SU-DHL-6 (cell line): ENCODE measurements at regions not wholly inside any gene's neighbourhood (a gene's known extent, or its start where the extent isn't known, plus 50 kb on each side); places are given as distances from the start of the nearest gene placed in this dataset.

Source experiments
- H2AFZ ChIP-seq: fragments of 200-600 bp; sonication (generic); 2 replicates; pipeline ENCODE4 v1.6.1; 2014; ENCODE audit warnings: low read depth, mild to moderate bottlenecking, moderate library complexity, mixed read lengths, antibody characterized with exemption, low read length; ENCODE audit not compliant: severe bottlenecking
- H3F3A ChIP-seq: fragments of 200-600 bp; shearing (Covaris generic); 2 replicates; pipeline ENCODE4 v1.6.0; 2016; ENCODE audit warnings: antibody characterized with exemption, mild to moderate bottlenecking; ENCODE audit not compliant: insufficient read depth
- H3K27ac ChIP-seq: fragments of 200-600 bp; sonication (generic); 2 replicates; pipeline ENCODE4 v1.5.1; 2016; ENCODE audit warnings: low read depth, mild to moderate bottlenecking, low read length, moderate library complexity, mixed read lengths
- H3K27me3 ChIP-seq: fragments of 200-600 bp; sonication (generic), shearing (Covaris generic); 2 replicates; pipeline ENCODE4 v1.6.0; 2014; ENCODE audit warnings: mild to moderate bottlenecking, low read length
- H3K36me3 ChIP-seq: fragments of 200-600 bp; sonication (generic); 2 replicates; pipeline ENCODE4 v1.6.1; 2014; ENCODE audit warnings: mild to moderate bottlenecking, low read length, mixed read lengths
- H3K4me2 ChIP-seq: fragments of 300-600, 200-600 bp; shearing (Covaris generic), sonication (generic); 2 replicates; pipeline ENCODE4 v1.6.0; 2014; ENCODE audit warnings: low read length, low read depth, mild to moderate bottlenecking; ENCODE audit not compliant: poor library complexity, severe bottlenecking
- H3K4me3 ChIP-seq: fragments of 200-600 bp; sonication (generic); 2 replicates; pipeline ENCODE4 v1.5.1; 2014; ENCODE audit warnings: antibody characterized with exemption, low read length, mild to moderate bottlenecking, mixed read lengths; ENCODE audit not compliant: insufficient read depth, poor library complexity, severe bottlenecking
- H3K79me2 ChIP-seq: fragments of 200-600 bp; sonication (generic); 2 replicates; pipeline ENCODE4 v1.6.1; 2014; ENCODE audit warnings: mild to moderate bottlenecking, low read length, moderate library complexity; ENCODE audit not compliant: insufficient read depth
- H3K9ac ChIP-seq: fragments of 200-600 bp; sonication (generic); 2 replicates; pipeline ENCODE4 v1.7.0; 2014; ENCODE audit warnings: mild to moderate bottlenecking, low read length
- H3K9me2 ChIP-seq: fragments of 200-600 bp; sonication (generic); replicated peaks from 2 replicates; pipeline ENCODE4 v1.6.1; 2014; ENCODE audit warnings: low read length; ENCODE audit not compliant: insufficient read depth
- H3K9me3 ChIP-seq: fragments of 200-600 bp; sonication (generic); 2 replicates; pipeline ENCODE4 v1.6.1; 2014; ENCODE audit warnings: low read length, mixed read lengths; ENCODE audit not compliant: insufficient read depth
- H4K20me1 ChIP-seq: fragments of 200-600 bp; sonication (generic); 2 replicates; pipeline ENCODE4 v1.6.1; 2014; ENCODE audit warnings: low read depth, mild to moderate bottlenecking, antibody characterized with exemption, low read length, moderate library complexity, mixed read lengths
- CTCF ChIP-seq: fragments of 200-600 bp; sonication (generic); IDR thresholded peaks from one replicate; pipeline ENCODE4 v1.5.1; 2017; ENCODE audit warnings: antibody characterized with exemption, mild to moderate bottlenecking, low read length, moderate library complexity; ENCODE audit not compliant: insufficient read depth, poor library complexity, severe bottlenecking
- EZH2phosphoT487 ChIP-seq: fragments of 200-600 bp; sonication (generic), shearing (Covaris generic); conservative IDR thresholded peaks from 2 replicates; pipeline ENCODE4 v1.6.1; 2018; ENCODE audit warnings: mild to moderate bottlenecking, antibody characterized with exemption, low read length, moderate library complexity, mixed read lengths

GRCh38 chr3:165619069-165619468, 218.2 kb downstream of the BCHE start:
- H3F3A ChIP-seq: no peaks in the 10 kb centered on the region
- H3K4me2 ChIP-seq: no peak overlapping the region
- TF ChIP-seq CTCF (no peak), EZH2phosphoT487 (no peak)
- H3K27ac ChIP-seq: no peak overlapping the region
- no peak overlapping the region for H3K4me3 ChIP-seq
- no peaks in the 10 kb centered on the region for H3K27me3 ChIP-seq
- peak overlapping the region; percentile 54 for H2AFZ ChIP-seq
- no peaks in the 10 kb centered on the region for H4K20me1 ChIP-seq
- no peaks in the 10 kb centered on the region for H3K79me2 ChIP-seq
- H3K9me2 ChIP-seq: no peaks in the 10 kb centered on the region
- no peaks in the 10 kb centered on the region for H3K36me3 ChIP-seq
- H3K9ac ChIP-seq: no peak overlapping the region
- H3K9me3 ChIP-seq: no peaks in the 10 kb centered on the region

GRCh38 chr3:165617134-165617533, 220.1 kb downstream of the BCHE start:
- no peak for TF ChIP-seq CTCF
- no peak for TF ChIP-seq EZH2phosphoT487
- Histone ChIP-seq H3K36me3 (no peaks in the 10 kb centered on the region), H3K9ac (no peak overlapping the region), H3K27me3 (no peaks in the 10 kb centered on the region), H2AFZ (no peak overlapping the region), H3K27ac (no peak overlapping the region), H3K4me2 (no peak overlapping the region), H4K20me1 (no peaks in the 10 kb centered on the region), H3K9me2 (no peaks in the 10 kb centered on the region), H3K9me3 (no peaks in the 10 kb centered on the region), H3K4me3 (no peak overlapping the region), H3K79me2 (no peaks in the 10 kb centered on the region), H3F3A (no peaks in the 10 kb centered on the region)

- no peaks in the 10 kb centered on the region for H3K9me2 ChIP-seq
- no peak overlapping the region for H2AFZ ChIP-seq
- no peak overlapping the region for H3K4me2 ChIP-seq
- no peak overlapping the region for H3K9ac ChIP-seq
- H3K4me3 ChIP-seq: no peak overlapping the region
- no peaks in the 10 kb centered on the region for H4K20me1 ChIP-seq
- no peaks in the 10 kb centered on the region for H3F3A ChIP-seq
- no peak overlapping the region for H3K27ac ChIP-seq
- H3K36me3 ChIP-seq: no peaks in the 10 kb centered on the region
- H3K79me2 ChIP-seq: no peaks in the 10 kb centered on the region
- H3K9me3 ChIP-seq: no peaks in the 10 kb centered on the region
- TF ChIP-seq EZH2phosphoT487 (no peak), CTCF (no peak)
- no peaks in the 10 kb centered on the region for H3K27me3 ChIP-seq
Observed at GRCh38 chr3:165614337-165614736, 222.9 kb downstream of the BCHE start.

- Histone ChIP-seq H4K20me1 (no peaks in the 10 kb centered on the region), H3F3A (no peaks in the 10 kb centered on the region), H3K9me3 (no peaks in the 10 kb centered on the region), H2AFZ (no peak overlapping the region), H3K9ac (no peak overlapping the region), H3K27ac (no peak overlapping the region), H3K27me3 (no peaks in the 10 kb centered on the region), H3K79me2 (no peaks in the 10 kb centered on the region), H3K9me2 (no peaks in the 10 kb centered on the region), H3K4me3 (no peak overlapping the region), H3K36me3 (no peaks in the 10 kb centered on the region), H3K4me2 (no peak overlapping the region)
- TF ChIP-seq EZH2phosphoT487 (no peak), CTCF (no peak)
Observed at GRCh38 chr3:165613014-165613413, 224.2 kb downstream of the BCHE start.
